Activated CD8-positive, alpha-beta T cell treated with anti-CD3 and anti-CD28 coated beads, Interleukin-2, amount 10 ng/mL, durations not matched to agents 7 days and 5 days (primary cell): ENCODE measurements at regions not wholly inside any gene's neighbourhood (a gene's known extent, or its start where the extent isn't known, plus 50 kb on each side); places are given as distances from the start of the nearest gene placed in this dataset.
"Not testable (repeated sequence)": the region's sequence is repeated elsewhere in the genome, so short reads cannot be mapped to it uniquely, and the experiment has no call there.

Experiments used
- ATAC-seq: fragments of 150-1000 bp; cut with Tn5 transposase; one replicate; pipeline ENCODE4 v1.10.0; 2021; ENCODE audit warnings: moderate library complexity
- CTCF ChIA-PET: fragments of 350-600 bp; sonication (Branson Sonifier 250); formaldehyde crosslinking; loops from one replicate; lab custom pipeline; 2021; ENCODE audit warnings: antibody characterized with exemption; lab: Charles Lee
- POLR2A ChIA-PET: fragments of 350-600 bp; sonication (Branson Sonifier 250); formaldehyde crosslinking; loops from one replicate; lab custom pipeline; 2021; ENCODE audit warnings: antibody characterized with exemption; lab: Charles Lee
- DNase-seq: peaks from one replicate; pipeline ENCODE4 v3.0.0-alpha.2; 2020
- H3K27ac Mint-ChIP-seq: one replicate; pipeline ENCODE4 v1.8.0; 2021; ENCODE audit warnings: mild to moderate bottlenecking, mixed read lengths
- H3K27me3 Mint-ChIP-seq: one replicate; pipeline ENCODE4 v1.8.0; 2021; ENCODE audit warnings: low read depth, mixed read lengths
- H3K36me3 Mint-ChIP-seq: one replicate; pipeline ENCODE4 v1.8.0; 2021; ENCODE audit warnings: low read depth, mixed read lengths
- H3K4me1 Mint-ChIP-seq: one replicate; pipeline ENCODE4 v1.8.0; 2021; ENCODE audit warnings: low read depth, mixed read lengths
- H3K4me3 Mint-ChIP-seq: one replicate; pipeline ENCODE4 v1.8.0; 2021; ENCODE audit warnings: mild to moderate bottlenecking, mixed read lengths
- H3K9me3 Mint-ChIP-seq: one replicate; pipeline ENCODE4 v1.8.0; 2022; ENCODE audit warnings: mixed read lengths; ENCODE audit not compliant: insufficient read depth

GRCh38 chr4:169327951-169328350 is 57.2 kb upstream of the SH3RF1 start:
- Mint-ChIP-seq H3K4me1 (no peaks in the 10 kb centered on the region), H3K27ac (no peak overlapping the region), H3K27me3 (no peaks in the 10 kb centered on the region), H3K36me3 (no peaks in the 10 kb centered on the region), H3K9me3 (no peaks in the 10 kb centered on the region), H3K4me3 (no peak overlapping the region)
- DNase-seq (no peak), ATAC-seq (no peak)
- POLR2A ChIA-PET: no interaction called here
- CTCF ChIA-PET: no interaction called here

DNA sequence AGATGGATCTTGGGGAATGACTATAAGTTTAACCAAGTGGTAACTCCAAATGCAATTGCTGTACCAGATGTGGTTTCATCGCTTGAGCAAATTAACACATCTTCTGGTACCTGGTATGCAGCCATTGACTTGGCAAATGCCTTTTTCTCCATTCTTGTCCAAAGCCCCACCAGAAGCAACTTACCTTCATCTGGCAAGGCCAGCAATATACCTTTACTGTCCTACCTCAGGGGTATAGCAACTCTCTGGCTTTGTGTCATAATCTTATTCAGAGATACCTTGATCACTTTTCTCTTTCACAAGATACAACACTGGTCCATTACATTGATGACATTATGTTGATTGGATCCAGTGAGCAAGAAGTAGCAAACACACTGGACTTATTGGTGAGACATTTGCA is 53.2 kb upstream of the SH3RF1 start:
- H3K36me3 Mint-ChIP-seq, CTCF ChIA-PET, ATAC-seq, H3K27ac Mint-ChIP-seq, H3K27me3 Mint-ChIP-seq, H3K9me3 Mint-ChIP-seq, DNase-seq, POLR2A ChIA-PET, H3K4me1 Mint-ChIP-seq, H3K4me3 Mint-ChIP-seq: not testable (repeated sequence)

DNA sequence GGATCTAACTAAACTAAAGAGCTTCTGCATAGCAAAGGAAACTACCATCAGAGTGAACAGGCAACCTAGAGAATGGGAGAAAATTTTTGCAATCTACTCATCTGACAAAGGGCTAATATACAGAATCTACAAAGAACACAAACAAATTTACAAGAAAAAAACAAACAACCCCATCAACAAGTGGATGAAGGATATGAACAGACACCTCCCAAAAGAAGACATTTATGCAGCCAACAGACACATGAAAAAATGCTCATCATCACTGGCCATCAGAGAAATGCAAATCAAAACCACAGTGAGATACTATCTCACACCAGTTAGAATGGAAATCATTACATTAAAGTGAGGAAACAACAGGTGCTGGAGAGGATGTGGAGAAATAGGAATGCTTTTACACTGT is 52.1 kb upstream of the SH3RF1 start:
- DNase-seq, POLR2A ChIA-PET, H3K36me3 Mint-ChIP-seq, H3K27me3 Mint-ChIP-seq, ATAC-seq, CTCF ChIA-PET, H3K4me1 Mint-ChIP-seq, H3K9me3 Mint-ChIP-seq, H3K4me3 Mint-ChIP-seq, H3K27ac Mint-ChIP-seq: not testable (repeated sequence)
